Right kidney (tissue), 1 donor: ENCODE measurements at regions not wholly inside any gene's neighbourhood (a gene's known extent, or its start where the extent isn't known, plus 50 kb on each side); places are given as distances from the start of the nearest gene placed in this dataset.

ENCODE experiments used
- DNase-seq: peaks from one replicate; pipeline ENCODE4 v3.0.0-alpha.2; 2016

- no peak for DNase-seq
Observed at GRCh38 chr10:42952349-42952748, 124.5 kb upstream of the RET start.

- no peak for DNase-seq
Observed at GRCh38 chr10:42952931-42953683, 123.8 kb upstream of the RET start.

GRCh38 chr10:42953684-42954674 is 122.9 kb upstream of the RET start:
- DNase-seq: no peak

GRCh38 chr10:42954766-42955492 is 121.9 kb upstream of the RET start:
- no peak for DNase-seq

- no peak for DNase-seq
Observed at GRCh38 chr10:42955493-42955889, 121.4 kb upstream of the RET start.

- DNase-seq: no peak
Observed at GRCh38 chr10:42956045-42956444, 120.8 kb upstream of the RET start.

- DNase-seq: no peak
Observed at GRCh38 chr10:42958142-42958868, 118.6 kb upstream of the RET start.

- no peak for DNase-seq
Observed at GRCh38 chr10:42959833-42960232, 117.0 kb upstream of the RET start.

GRCh38 chr10:42960491-42960990 is 116.3 kb upstream of the RET start:
- DNase-seq: no peak

GRCh38 chr10:42960991-42961795 is 115.7 kb upstream of the RET start:
- no peak for DNase-seq

- no peak for DNase-seq
Observed at GRCh38 chr10:42961796-42962109, 115.1 kb upstream of the RET start.

- DNase-seq: no peak
Observed at GRCh38 chr10:42962110-42962901, 114.6 kb upstream of the RET start.

- no peak for DNase-seq
Observed at GRCh38 chr10:42962902-42963231, 114.0 kb upstream of the RET start.

GRCh38 chr10:42963312-42963711 is 113.6 kb upstream of the RET start:
- no peak for DNase-seq

- no peak for DNase-seq
Observed at GRCh38 chr10:42969147-42969546, 107.7 kb upstream of the RET start.

GRCh38 chr10:42969909-42970308 is 107.0 kb upstream of the RET start:
- DNase-seq: no peak

- no peak for DNase-seq
Observed at GRCh38 chr10:42970451-42971250, 106.2 kb upstream of the RET start.

GRCh38 chr10:42971251-42971599 is 105.6 kb upstream of the RET start:
- no peak for DNase-seq

- DNase-seq: no peak
Observed at GRCh38 chr10:42972946-42973345, 103.9 kb upstream of the RET start.

- DNase-seq: no peak
Observed at GRCh38 chr10:42973411-42973810, 103.5 kb upstream of the RET start.
